DND-41 (cell line): ENCODE measurements at regions not wholly inside any gene's neighbourhood (a gene's known extent, or its start where the extent isn't known, plus 50 kb on each side); places are given as distances from the start of the nearest gene placed in this dataset.

ENCODE experiments used
- ATAC-seq: fragments of 200-7000 bp; cut with Tn5 transposase; 3 replicates; pipeline ENCODE4 v1.9.1; 2021; ENCODE audit warnings: low read depth; ENCODE audit not compliant: insufficient read depth
- DNase-seq: peaks from one replicate; pipeline ENCODE4 v3.0.0-alpha.2; 2020
- H2AFZ ChIP-seq: 2 replicates; pipeline ENCODE4 v1.6.0; 2012; ENCODE audit warnings: low read depth, low read length
- H3K27ac ChIP-seq: 2 replicates; pipeline ENCODE4 v1.5.1; 2012; ENCODE audit warnings: low read length, inconsistent platforms
- H3K27me3 ChIP-seq: fragments of 200-600 bp; sonication (generic); 2 replicates; pipeline ENCODE4 v1.6.0; 2012; ENCODE audit warnings: low read length, mild to moderate bottlenecking, inconsistent platforms; ENCODE audit not compliant: insufficient read depth, poor library complexity
- H3K36me3 ChIP-seq: 2 replicates; pipeline ENCODE4 v1.5.1; 2012; ENCODE audit warnings: low read length, inconsistent platforms; ENCODE audit not compliant: insufficient read depth
- H3K4me1 ChIP-seq: 2 replicates; pipeline ENCODE4 v1.5.1; 2012; ENCODE audit warnings: mild to moderate bottlenecking, low read length; ENCODE audit not compliant: insufficient read depth
- H3K4me2 ChIP-seq: 2 replicates; pipeline ENCODE4 v1.6.0; 2012; ENCODE audit warnings: mild to moderate bottlenecking, moderate library complexity, low read length, inconsistent platforms; ENCODE audit not compliant: insufficient read depth
- H3K4me3 ChIP-seq, 2 experiments: fragments of 200-600 bp in 1 of 2; shearing (Covaris generic) in 1 of 2; 2 replicates each; pipeline ENCODE4 v1.5.1; 2012 to 2016; ENCODE audit warnings: inconsistent platforms in 2 of 2, low read length in 2 of 2, mild to moderate bottlenecking in 2 of 2, low read depth in 1 of 2, moderate library complexity in 1 of 2
- H3K79me2 ChIP-seq: 2 replicates; pipeline ENCODE4 v1.6.0; 2012; ENCODE audit warnings: low read length, inconsistent platforms; ENCODE audit not compliant: insufficient read depth
- H3K9ac ChIP-seq: 2 replicates; pipeline ENCODE4 v1.6.0; 2012; ENCODE audit warnings: low read depth, mild to moderate bottlenecking, inconsistent platforms, low read length, moderate library complexity
- H3K9me3 ChIP-seq: 2 replicates; pipeline ENCODE4 v1.5.1; 2012; ENCODE audit warnings: low read length, moderate library complexity, mild to moderate bottlenecking, inconsistent platforms; ENCODE audit not compliant: insufficient read depth, severe bottlenecking
- H4K20me1 ChIP-seq: 2 replicates; pipeline ENCODE4 v1.6.0; 2012; ENCODE audit warnings: low read length; ENCODE audit not compliant: insufficient read depth
- EZH2 ChIP-seq: IDR thresholded peaks from 3 replicates; pipeline ENCODE4 v1.6.1; 2012; ENCODE audit warnings: borderline replicate concordance, low read depth, mild to moderate bottlenecking, moderate library complexity, low read length, inconsistent platforms; ENCODE audit not compliant: severe bottlenecking
- TF ChIP-seq, protein P1 (sequence below): IDR thresholded peaks from 2 replicates; pipeline ENCODE4 v1.5.1; 2012; ENCODE audit warnings: borderline replicate concordance, low read length, moderate library complexity, mild to moderate bottlenecking; ENCODE audit not compliant: poor library complexity, severe bottlenecking; ENCODE audit errors: extremely low read depth

DNA sequence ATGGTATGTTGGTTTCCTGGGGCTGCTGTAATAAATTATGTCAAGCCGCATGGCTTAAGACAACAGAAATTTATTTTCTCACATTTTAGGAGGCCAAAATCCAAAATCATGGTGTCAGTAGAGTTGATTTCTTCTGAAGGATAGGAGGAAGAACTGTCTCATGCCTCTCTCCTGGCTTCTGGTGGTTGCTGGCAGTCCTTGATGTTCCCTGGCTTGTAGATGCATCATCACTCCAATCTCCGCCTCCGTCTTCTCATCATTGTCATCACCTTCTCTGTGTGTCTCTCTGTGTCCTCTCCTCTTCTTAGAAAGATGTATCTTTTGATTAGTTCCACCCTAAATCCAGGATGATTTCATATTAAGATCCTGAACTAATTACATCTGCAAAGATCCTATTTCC is 124.7 kb upstream of the CTTNBP2NL start:
- no peak overlapping the region for H2AFZ ChIP-seq
- H3K27me3 ChIP-seq = peaks cover 7% of the 10 kb centered on the region
- ATAC-seq (no peak), DNase-seq (no peak)
- H3K27ac ChIP-seq = no peak overlapping the region
- no peaks in the 10 kb centered on the region for H3K36me3 ChIP-seq
- H3K4me2 ChIP-seq = no peak overlapping the region
- H3K4me1 ChIP-seq = no peaks in the 10 kb centered on the region
- no peak overlapping the region for H3K9ac ChIP-seq
- no peaks in the 10 kb centered on the region for H4K20me1 ChIP-seq
- TF ChIP-seq EZH2 = no peak
- TF ChIP-seq, protein P1, sequence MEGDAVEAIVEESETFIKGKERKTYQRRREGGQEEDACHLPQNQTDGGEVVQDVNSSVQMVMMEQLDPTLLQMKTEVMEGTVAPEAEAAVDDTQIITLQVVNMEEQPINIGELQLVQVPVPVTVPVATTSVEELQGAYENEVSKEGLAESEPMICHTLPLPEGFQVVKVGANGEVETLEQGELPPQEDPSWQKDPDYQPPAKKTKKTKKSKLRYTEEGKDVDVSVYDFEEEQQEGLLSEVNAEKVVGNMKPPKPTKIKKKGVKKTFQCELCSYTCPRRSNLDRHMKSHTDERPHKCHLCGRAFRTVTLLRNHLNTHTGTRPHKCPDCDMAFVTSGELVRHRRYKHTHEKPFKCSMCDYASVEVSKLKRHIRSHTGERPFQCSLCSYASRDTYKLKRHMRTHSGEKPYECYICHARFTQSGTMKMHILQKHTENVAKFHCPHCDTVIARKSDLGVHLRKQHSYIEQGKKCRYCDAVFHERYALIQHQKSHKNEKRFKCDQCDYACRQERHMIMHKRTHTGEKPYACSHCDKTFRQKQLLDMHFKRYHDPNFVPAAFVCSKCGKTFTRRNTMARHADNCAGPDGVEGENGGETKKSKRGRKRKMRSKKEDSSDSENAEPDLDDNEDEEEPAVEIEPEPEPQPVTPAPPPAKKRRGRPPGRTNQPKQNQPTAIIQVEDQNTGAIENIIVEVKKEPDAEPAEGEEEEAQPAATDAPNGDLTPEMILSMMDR = no peak
- peaks cover 6% of the 10 kb centered on the region for H3K9me3 ChIP-seq
- H3K4me3 ChIP-seq = no peak overlapping the region
- H3K79me2 ChIP-seq = no peaks in the 10 kb centered on the region

DNA sequence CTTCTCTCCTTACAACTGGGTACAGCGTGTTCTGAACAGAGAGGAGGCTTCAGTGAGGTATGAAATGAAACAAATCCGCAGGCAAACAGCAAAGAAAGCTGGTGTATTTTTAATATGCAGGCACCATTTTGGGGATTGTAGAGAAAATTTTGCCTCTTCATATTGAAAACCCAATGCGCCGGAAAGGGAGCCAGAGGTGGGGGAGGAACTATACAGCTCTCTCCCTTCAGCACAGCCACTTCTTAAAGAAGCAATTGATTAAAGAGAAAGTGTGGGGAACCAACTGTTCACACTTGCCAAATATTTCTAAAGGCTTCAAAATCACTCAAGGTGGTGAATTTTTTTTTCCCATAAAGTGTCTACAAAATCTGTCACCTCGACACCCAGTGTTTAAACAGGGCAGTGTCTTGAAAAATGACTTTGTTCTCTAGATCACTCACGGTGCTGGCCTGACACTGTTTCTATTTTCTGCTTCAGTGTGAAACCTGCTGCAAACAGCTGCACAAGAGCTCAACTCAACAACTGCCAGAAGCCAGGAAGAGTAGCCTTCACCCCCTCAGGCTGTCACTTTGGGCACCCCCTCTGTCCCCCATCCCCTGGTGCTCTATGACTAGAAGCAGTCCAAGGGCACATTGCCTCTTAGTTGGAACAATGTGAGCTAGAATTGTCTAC is 123.8 kb upstream of the CTTNBP2NL start:
- no peak for TF ChIP-seq EZH2
- TF ChIP-seq, protein P1 = no peak
- no peaks in the 10 kb centered on the region for H3K36me3 ChIP-seq
- ATAC-seq (no peak), DNase-seq (no peak)
- H3K27me3 ChIP-seq = peaks cover 7% of the 10 kb centered on the region
- H3K79me2 ChIP-seq = no peaks in the 10 kb centered on the region
- H3K4me2 ChIP-seq = no peak overlapping the region
- H3K4me3 ChIP-seq = no peak overlapping the region
- no peaks in the 10 kb centered on the region for H3K4me1 ChIP-seq
- H3K9me3 ChIP-seq = peaks cover 6% of the 10 kb centered on the region
- no peak overlapping the region for H2AFZ ChIP-seq
- no peak overlapping the region for H3K27ac ChIP-seq
- H3K9ac ChIP-seq = no peak overlapping the region
- H4K20me1 ChIP-seq = no peaks in the 10 kb centered on the region

DNA sequence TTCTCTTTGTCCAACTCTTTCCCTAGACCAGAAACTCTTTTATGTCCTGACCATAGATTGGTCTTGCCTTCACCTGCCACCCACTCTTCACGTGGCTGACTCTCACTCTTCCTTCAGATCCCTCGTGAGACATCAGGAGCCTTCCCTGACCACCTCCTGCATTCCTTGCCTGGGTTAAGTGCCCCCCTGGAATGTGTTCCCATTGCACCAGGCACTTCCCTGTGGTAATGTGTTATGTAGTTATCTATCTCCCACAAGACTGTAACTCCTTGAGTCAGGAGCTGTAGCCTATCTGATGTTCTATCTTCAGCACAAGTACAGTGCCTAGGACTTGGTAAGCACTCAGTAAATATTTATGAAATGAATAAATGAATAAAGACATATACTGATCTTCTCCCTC is 111.2 kb upstream of the CTTNBP2NL start:
- no peak overlapping the region for H2AFZ ChIP-seq
- ATAC-seq (no peak), DNase-seq (no peak)
- H3K9me3 ChIP-seq = no peaks in the 10 kb centered on the region
- no peaks in the 10 kb centered on the region for H3K79me2 ChIP-seq
- TF ChIP-seq, protein P1 = no peak
- H3K36me3 ChIP-seq = no peaks in the 10 kb centered on the region
- H3K4me2 ChIP-seq = no peak overlapping the region
- H3K9ac ChIP-seq = no peak overlapping the region
- H3K27me3 ChIP-seq = peaks cover 6% of the 10 kb centered on the region
- H3K4me1 ChIP-seq = no peaks in the 10 kb centered on the region
- H3K27ac ChIP-seq = no peak overlapping the region
- H3K4me3 ChIP-seq = no peak overlapping the region
- H4K20me1 ChIP-seq = no peaks in the 10 kb centered on the region

DNA sequence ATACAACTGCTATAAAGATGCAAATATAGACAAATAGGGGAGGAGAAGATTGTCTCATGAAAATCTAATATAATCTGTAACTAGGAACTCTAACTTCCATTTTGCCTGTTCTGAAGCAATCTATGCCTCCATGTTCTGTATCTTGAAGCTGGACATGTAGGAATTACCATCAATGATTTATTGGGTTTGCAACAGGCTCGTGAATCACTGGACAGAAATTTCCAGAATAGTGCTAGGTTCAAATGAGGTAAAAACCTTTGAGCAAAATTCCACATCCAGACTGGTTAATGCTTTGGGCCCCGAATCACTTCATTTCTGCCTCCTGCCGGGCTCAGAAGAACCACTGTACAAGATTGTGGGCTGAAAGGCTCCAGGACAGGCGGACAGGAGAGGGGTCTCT is 110.7 kb upstream of the CTTNBP2NL start:
- H3K4me1 ChIP-seq = no peaks in the 10 kb centered on the region
- no peak overlapping the region for H3K9ac ChIP-seq
- H3K4me3 ChIP-seq = no peak overlapping the region
- no peaks in the 10 kb centered on the region for H3K79me2 ChIP-seq
- TF ChIP-seq, protein P1 = no peak
- no peak for TF ChIP-seq EZH2
- H3K4me2 ChIP-seq = no peak overlapping the region
- H3K27ac ChIP-seq = no peak overlapping the region
- DNase-seq (no peak), ATAC-seq (no peak)
- H3K9me3 ChIP-seq = no peaks in the 10 kb centered on the region
- H3K27me3 ChIP-seq = peaks cover 6% of the 10 kb centered on the region
- no peaks in the 10 kb centered on the region for H3K36me3 ChIP-seq
- H4K20me1 ChIP-seq = no peaks in the 10 kb centered on the region
- no peak overlapping the region for H2AFZ ChIP-seq
